Calu3 (cell line): ENCODE measurements at regions not wholly inside any gene's neighbourhood (a gene's known extent, or its start where the extent isn't known, plus 50 kb on each side); places are given as distances from the start of the nearest gene placed in this dataset.

Experiments used
- BruUV-seq: library from RNA; stranded (reverse); fragments of 400-500 nt; replicated peaks from 2 replicates; lab custom pipeline; 2021; lab: Mats Ljungman, UMichigan
- CTCF ChIA-PET: fragments of 300-600 bp; sonication (Branson Sonifier 250); formaldehyde crosslinking; loops from one replicate; lab custom pipeline; 2022; ENCODE audit warnings: antibody characterized with exemption; lab: Charles Lee
- DNase-seq: peaks from one replicate; pipeline ENCODE4 v3.0.0; 2022
- H3K27ac Mint-ChIP-seq: one replicate; pipeline ENCODE4 v1.8.0; 2022; ENCODE audit warnings: mixed read lengths; ENCODE audit not compliant: unreplicated experiment
- H3K27me3 Mint-ChIP-seq: one replicate; pipeline ENCODE4 v1.8.0; 2022; ENCODE audit warnings: mixed read lengths; ENCODE audit not compliant: unreplicated experiment
- H3K36me3 Mint-ChIP-seq: one replicate; pipeline ENCODE4 v1.8.0; 2022; ENCODE audit warnings: mild to moderate bottlenecking, moderate library complexity, mixed read lengths; ENCODE audit not compliant: insufficient read depth, unreplicated experiment
- H3K4me1 Mint-ChIP-seq: one replicate; pipeline ENCODE4 v1.8.0; 2022; ENCODE audit warnings: mild to moderate bottlenecking, low read depth, mixed read lengths; ENCODE audit not compliant: unreplicated experiment
- H3K4me3 Mint-ChIP-seq: one replicate; pipeline ENCODE4 v1.8.0; 2022; ENCODE audit warnings: mild to moderate bottlenecking, low read depth, moderate library complexity, mixed read lengths; ENCODE audit not compliant: unreplicated experiment
- H3K9me3 Mint-ChIP-seq: one replicate; pipeline ENCODE4 v1.8.0; 2022; ENCODE audit warnings: low read depth, mixed read lengths; ENCODE audit not compliant: unreplicated experiment
- intact Hi-C: fragments of 100-400 bp; cut with micrococcal nuclease; formaldehyde crosslinking; loops from one replicate; pipeline ENCODE4 v1.10.0; 2022; ENCODE audit not compliant: unreplicated experiment
- TF ChIP-seq, protein P1 (sequence below): fragments of 200-600 bp; IDR thresholded peaks from one replicate; pipeline ENCODE4 v1.8.0; 2022; ENCODE audit warnings: antibody characterized with exemption; ENCODE audit not compliant: unreplicated experiment

DNA sequence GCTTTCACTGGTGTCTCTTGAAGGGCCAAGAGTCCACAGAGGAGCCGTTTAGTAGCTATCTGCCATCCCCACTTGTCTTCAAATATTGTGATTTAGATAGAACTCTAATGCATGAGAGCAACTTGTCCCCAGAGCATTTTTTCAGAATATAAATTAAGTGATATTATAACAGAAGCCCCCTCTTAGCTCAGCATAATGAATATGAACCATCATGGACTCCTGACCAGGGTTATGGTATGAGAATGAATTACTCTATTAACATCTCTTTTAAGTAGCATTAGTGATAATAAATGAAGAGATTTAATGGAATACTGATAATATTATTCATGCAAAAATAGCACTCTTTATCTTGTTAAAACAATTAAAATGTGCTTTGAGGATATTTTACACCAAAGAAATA, 709.6 kb downstream of the GALR1 start:
- BruUV-seq: no TSS peak
- intact Hi-C loops: loop anchor here (2.0 kb wide), 1 partner anchor 34 kb away; no protein-coding TSS in a partner anchor
- peaks cover 26% of the 10 kb centered on the region for H3K9me3 Mint-ChIP-seq
- no peak for DNase-seq
- H3K27ac Mint-ChIP-seq: no peak overlapping the region
- no peaks in the 10 kb centered on the region for H3K27me3 Mint-ChIP-seq
- H3K4me3 Mint-ChIP-seq: no peak overlapping the region
- H3K36me3 Mint-ChIP-seq: no peaks in the 10 kb centered on the region
- no peaks in the 10 kb centered on the region for H3K4me1 Mint-ChIP-seq
- TF ChIP-seq, protein P1, sequence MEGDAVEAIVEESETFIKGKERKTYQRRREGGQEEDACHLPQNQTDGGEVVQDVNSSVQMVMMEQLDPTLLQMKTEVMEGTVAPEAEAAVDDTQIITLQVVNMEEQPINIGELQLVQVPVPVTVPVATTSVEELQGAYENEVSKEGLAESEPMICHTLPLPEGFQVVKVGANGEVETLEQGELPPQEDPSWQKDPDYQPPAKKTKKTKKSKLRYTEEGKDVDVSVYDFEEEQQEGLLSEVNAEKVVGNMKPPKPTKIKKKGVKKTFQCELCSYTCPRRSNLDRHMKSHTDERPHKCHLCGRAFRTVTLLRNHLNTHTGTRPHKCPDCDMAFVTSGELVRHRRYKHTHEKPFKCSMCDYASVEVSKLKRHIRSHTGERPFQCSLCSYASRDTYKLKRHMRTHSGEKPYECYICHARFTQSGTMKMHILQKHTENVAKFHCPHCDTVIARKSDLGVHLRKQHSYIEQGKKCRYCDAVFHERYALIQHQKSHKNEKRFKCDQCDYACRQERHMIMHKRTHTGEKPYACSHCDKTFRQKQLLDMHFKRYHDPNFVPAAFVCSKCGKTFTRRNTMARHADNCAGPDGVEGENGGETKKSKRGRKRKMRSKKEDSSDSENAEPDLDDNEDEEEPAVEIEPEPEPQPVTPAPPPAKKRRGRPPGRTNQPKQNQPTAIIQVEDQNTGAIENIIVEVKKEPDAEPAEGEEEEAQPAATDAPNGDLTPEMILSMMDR: no peak
- CTCF ChIA-PET: interaction anchor here (0.7 kb wide), 1 partner anchor 473 kb away, joined by 4 read pairs; no protein-coding TSS in a partner anchor

DNA sequence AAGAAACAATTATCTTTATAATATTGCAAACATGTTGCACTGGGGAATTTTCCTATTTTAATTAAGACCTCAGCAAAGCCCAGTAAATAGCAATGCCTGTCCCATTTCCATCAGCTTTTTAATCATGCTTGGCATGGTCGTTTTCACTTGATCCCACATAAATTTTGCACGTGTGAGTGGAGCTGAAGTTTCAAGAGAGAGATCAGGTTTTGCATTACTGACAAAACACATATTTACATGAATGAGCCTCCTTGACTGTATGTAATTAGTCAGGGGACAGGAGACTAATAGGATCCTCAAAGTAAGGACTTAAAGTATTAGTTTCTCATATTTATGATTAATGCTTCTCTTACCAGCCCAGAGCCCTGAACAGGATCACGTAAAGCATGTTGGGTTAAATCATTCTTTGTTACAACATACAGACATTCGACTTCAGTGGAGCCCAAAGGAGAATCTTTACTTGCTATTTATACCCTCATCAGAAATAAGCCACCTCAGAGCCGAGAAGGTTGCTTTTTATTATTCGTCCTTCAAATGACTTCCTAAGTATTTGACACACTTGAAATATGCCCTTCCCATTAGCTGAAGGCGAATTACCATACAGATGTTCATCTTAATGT, 711.3 kb downstream of the GALR1 start:
- no peak for DNase-seq
- Mint-ChIP-seq H3K4me1 (no peaks in the 10 kb centered on the region), H3K36me3 (no peaks in the 10 kb centered on the region), H3K27me3 (no peaks in the 10 kb centered on the region), H3K4me3 (no peak overlapping the region), H3K9me3 (peaks cover 26% of the 10 kb centered on the region), H3K27ac (no peak overlapping the region)
- intact Hi-C loops: no loop called here
- TF ChIP-seq, protein P1: no peak
- BruUV-seq: no TSS peak
- CTCF ChIA-PET: no interaction called here

DNA sequence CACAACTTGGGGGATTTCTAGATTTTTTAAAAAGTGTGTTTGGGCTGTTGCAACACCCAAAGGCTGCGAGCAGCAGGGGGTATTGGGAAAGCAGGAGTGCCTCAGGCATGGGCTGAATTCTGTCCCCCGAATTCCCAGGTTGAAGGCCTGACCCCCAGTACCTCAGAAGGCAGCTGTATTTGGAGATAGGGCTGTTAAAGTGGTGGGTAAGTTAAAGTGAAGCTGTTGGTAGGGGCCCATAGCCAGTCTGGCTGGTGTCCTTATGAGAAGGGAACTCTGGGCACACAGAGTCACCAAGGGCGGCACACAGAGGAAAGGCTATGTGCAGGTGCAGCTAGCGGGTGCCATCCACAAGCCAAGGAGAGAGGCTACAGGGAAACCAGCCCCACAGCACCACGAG, 717.4 kb downstream of the GALR1 start:
- peaks cover 25% of the 10 kb centered on the region for H3K9me3 Mint-ChIP-seq
- H3K4me1 Mint-ChIP-seq: no peaks in the 10 kb centered on the region
- DNase-seq: no peak
- H3K36me3 Mint-ChIP-seq: no peaks in the 10 kb centered on the region
- H3K27ac Mint-ChIP-seq: no peak overlapping the region
- no peaks in the 10 kb centered on the region for H3K27me3 Mint-ChIP-seq
- H3K4me3 Mint-ChIP-seq: no peak overlapping the region
- CTCF ChIA-PET: no interaction called here
- BruUV-seq: no TSS peak
- intact Hi-C loops: loop anchor here (5.0 kb wide), 1 partner anchor 590 kb away; no protein-coding TSS in a partner anchor
- TF ChIP-seq, protein P1: no peak

DNA sequence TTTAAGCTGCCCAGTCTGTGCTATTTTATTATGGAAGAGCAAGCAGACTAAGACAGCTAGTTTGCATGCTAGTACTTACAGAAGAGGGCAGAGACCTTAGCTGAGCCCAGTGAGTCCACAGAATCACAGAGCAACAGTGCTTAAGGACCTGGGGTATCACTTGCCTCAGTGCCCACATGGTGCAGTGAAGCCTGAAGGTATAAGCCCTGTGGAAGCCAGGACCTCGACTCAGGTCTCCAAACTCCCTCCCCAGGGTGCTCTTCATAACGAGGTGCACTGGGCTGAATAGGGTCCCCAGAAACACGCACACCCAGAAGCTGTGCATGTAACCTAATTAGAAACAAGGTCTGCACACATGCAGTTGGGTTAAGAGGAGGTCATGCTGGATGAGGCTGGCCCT, 718.1 kb downstream of the GALR1 start:
- no peak overlapping the region for H3K4me3 Mint-ChIP-seq
- peaks cover 25% of the 10 kb centered on the region for H3K9me3 Mint-ChIP-seq
- CTCF ChIA-PET: no interaction called here
- H3K27ac Mint-ChIP-seq: no peak overlapping the region
- intact Hi-C loops: loop anchor here (5.0 kb wide), 1 partner anchor 590 kb away; no protein-coding TSS in a partner anchor
- H3K4me1 Mint-ChIP-seq: no peaks in the 10 kb centered on the region
- DNase-seq: no peak
- BruUV-seq: no TSS peak
- H3K27me3 Mint-ChIP-seq: no peaks in the 10 kb centered on the region
- TF ChIP-seq, protein P1: no peak
- no peaks in the 10 kb centered on the region for H3K36me3 Mint-ChIP-seq
